HFFc6 (cell line): ENCODE measurements at regions not wholly inside any gene's neighbourhood (a gene's known extent, or its start where the extent isn't known, plus 50 kb on each side); places are given as distances from the start of the nearest gene placed in this dataset.

ENCODE experiments used
- DNase-seq: peaks from one replicate; pipeline ENCODE4 v3.0.0-alpha.2; 2018
- H3K27ac Mint-ChIP-seq: 2 replicates; pipeline ENCODE4 v1.8.0; 2020; ENCODE audit warnings: mild to moderate bottlenecking, mixed read lengths
- H3K27me3 Mint-ChIP-seq: 2 replicates; pipeline ENCODE4 v1.8.0; 2021; ENCODE audit warnings: mild to moderate bottlenecking, moderate library complexity, mixed read lengths; ENCODE audit not compliant: insufficient read depth
- H3K36me3 Mint-ChIP-seq: 2 replicates; pipeline ENCODE4 v1.8.0; 2021; ENCODE audit warnings: low read depth, mixed read lengths
- H3K4me1 Mint-ChIP-seq: 2 replicates; pipeline ENCODE4 v1.8.0; 2020; ENCODE audit warnings: low read depth, mixed read lengths
- H3K4me3 Mint-ChIP-seq: 2 replicates; pipeline ENCODE4 v1.8.0; 2020; ENCODE audit warnings: mild to moderate bottlenecking, moderate library complexity, mixed read lengths
- H3K9me3 Mint-ChIP-seq: 2 replicates; pipeline ENCODE4 v1.8.0; 2020; ENCODE audit warnings: mild to moderate bottlenecking, mixed read lengths
- TF ChIP-seq, protein P1 (sequence below): fragments of 200-600 bp; sonication (generic); IDR thresholded peaks from 2 replicates; pipeline ENCODE4 v1.5.0; 2021; ENCODE audit warnings: antibody characterized with exemption, mild to moderate bottlenecking

DNA sequence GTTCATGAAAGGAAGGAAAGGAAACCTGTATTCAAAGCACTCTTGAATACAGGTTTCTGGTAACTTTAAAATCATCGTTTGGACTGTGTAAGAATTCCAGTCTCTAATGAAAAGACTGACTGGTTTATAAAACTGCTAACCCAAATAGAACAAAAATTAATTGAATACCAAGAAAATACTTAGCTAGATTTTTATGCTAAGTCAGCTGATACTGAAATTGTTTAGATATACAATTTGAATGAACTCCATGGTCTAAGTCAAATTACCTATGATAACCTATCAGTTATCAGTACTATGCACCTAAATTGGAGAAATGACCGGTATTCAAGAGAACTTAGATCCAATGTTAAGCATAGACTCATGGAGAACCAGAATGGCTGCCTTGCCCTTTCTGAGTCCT lies 338.3 kb downstream of the RNF144B start:
- Mint-ChIP-seq H3K4me1 (no peaks in the 10 kb centered on the region), H3K27ac (no peak overlapping the region), H3K4me3 (no peak overlapping the region), H3K27me3 (no peaks in the 10 kb centered on the region), H3K36me3 (no peaks in the 10 kb centered on the region), H3K9me3 (peaks cover 43% of the 10 kb centered on the region)
- TF ChIP-seq, protein P1, sequence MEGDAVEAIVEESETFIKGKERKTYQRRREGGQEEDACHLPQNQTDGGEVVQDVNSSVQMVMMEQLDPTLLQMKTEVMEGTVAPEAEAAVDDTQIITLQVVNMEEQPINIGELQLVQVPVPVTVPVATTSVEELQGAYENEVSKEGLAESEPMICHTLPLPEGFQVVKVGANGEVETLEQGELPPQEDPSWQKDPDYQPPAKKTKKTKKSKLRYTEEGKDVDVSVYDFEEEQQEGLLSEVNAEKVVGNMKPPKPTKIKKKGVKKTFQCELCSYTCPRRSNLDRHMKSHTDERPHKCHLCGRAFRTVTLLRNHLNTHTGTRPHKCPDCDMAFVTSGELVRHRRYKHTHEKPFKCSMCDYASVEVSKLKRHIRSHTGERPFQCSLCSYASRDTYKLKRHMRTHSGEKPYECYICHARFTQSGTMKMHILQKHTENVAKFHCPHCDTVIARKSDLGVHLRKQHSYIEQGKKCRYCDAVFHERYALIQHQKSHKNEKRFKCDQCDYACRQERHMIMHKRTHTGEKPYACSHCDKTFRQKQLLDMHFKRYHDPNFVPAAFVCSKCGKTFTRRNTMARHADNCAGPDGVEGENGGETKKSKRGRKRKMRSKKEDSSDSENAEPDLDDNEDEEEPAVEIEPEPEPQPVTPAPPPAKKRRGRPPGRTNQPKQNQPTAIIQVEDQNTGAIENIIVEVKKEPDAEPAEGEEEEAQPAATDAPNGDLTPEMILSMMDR, result no peak
- DNase-seq, result no peak

GRCh38 chr6:18733921-18734550 lies 346.9 kb downstream of the RNF144B start:
- Mint-ChIP-seq H3K4me3 (no peak overlapping the region), H3K36me3 (no peaks in the 10 kb centered on the region), H3K4me1 (no peaks in the 10 kb centered on the region), H3K27me3 (no peaks in the 10 kb centered on the region), H3K9me3 (peaks cover 18% of the 10 kb centered on the region), H3K27ac (no peak overlapping the region)
- no peak for DNase-seq
- TF ChIP-seq, protein P1, result no peak

GRCh38 chr6:18741741-18742140 lies 354.6 kb downstream of the RNF144B start:
- no peak overlapping the region for H3K4me3 Mint-ChIP-seq
- TF ChIP-seq, protein P1, result no peak
- H3K4me1 Mint-ChIP-seq, result no peaks in the 10 kb centered on the region
- no peak overlapping the region for H3K27ac Mint-ChIP-seq
- peaks cover 7% of the 10 kb centered on the region for H3K9me3 Mint-ChIP-seq
- no peak for DNase-seq
- H3K27me3 Mint-ChIP-seq, result no peaks in the 10 kb centered on the region; the same call in 1 of the 2 replicates
- H3K36me3 Mint-ChIP-seq, result no peaks in the 10 kb centered on the region

GRCh38 chr6:18742406-18742805 lies 355.3 kb downstream of the RNF144B start:
- no peak overlapping the region for H3K4me3 Mint-ChIP-seq
- no peaks in the 10 kb centered on the region for H3K36me3 Mint-ChIP-seq
- no peak overlapping the region for H3K27ac Mint-ChIP-seq
- DNase-seq, result no peak
- H3K4me1 Mint-ChIP-seq, result no peaks in the 10 kb centered on the region
- H3K9me3 Mint-ChIP-seq, result peaks cover 5% of the 10 kb centered on the region
- H3K27me3 Mint-ChIP-seq, result no peaks in the 10 kb centered on the region; the same call in 1 of the 2 replicates
- TF ChIP-seq, protein P1, result no peak

- Mint-ChIP-seq H3K27ac (no peak overlapping the region), H3K4me3 (no peak overlapping the region), H3K27me3 (no peaks in the 10 kb centered on the region; the same call in 1 of the 2 replicates), H3K4me1 (no peaks in the 10 kb centered on the region), H3K9me3 (peaks cover 11% of the 10 kb centered on the region; the same call in 1 of the 2 replicates), H3K36me3 (no peaks in the 10 kb centered on the region)
- TF ChIP-seq, protein P1, result no peak
- DNase-seq, result no peak
Measured at GRCh38 chr6:18746727-18747126, 359.6 kb downstream of the RNF144B start.
